Body of pancreas (tissue), 4 donors: ENCODE measurements at regions not wholly inside any gene's neighbourhood (a gene's known extent, or its start where the extent isn't known, plus 50 kb on each side); places are given as distances from the start of the nearest gene placed in this dataset.
A peak's percentile ranks its signal among the peaks of the same experiment; 100 is the strongest.

Experiments
- ATAC-seq: fragments of 150-250 bp; one replicate; pipeline ENCODE4 v1.9.1; 2016
- DNase-seq, 4 donors: peaks; one replicate each; pipeline ENCODE4 v3.0.0-alpha.2; 2019
- H3K27ac ChIP-seq, 4 donors: fragments of 200-600 bp; sonication (generic); 1 replicate in 3 of 4; 2 replicates in 1 of 4; pipeline versions ENCODE4 v1.5.1 to v1.6.1; 2016 to 2019; ENCODE audit warnings: mild to moderate bottlenecking in 1 of 4, mixed read lengths in 1 of 4, moderate library complexity in 1 of 4
- H3K27me3 ChIP-seq, 2 donors: fragments of 200-600 bp; sonication (generic); one replicate each; pipeline ENCODE4 v1.6.0; 2016; ENCODE audit warnings: mild to moderate bottlenecking in 1 of 2
- H3K36me3 ChIP-seq, 2 donors: fragments of 200-600 bp; sonication (generic); replicated peaks in 1 of 2; 2 replicates each; pipeline ENCODE4 v1.5.1; 2016; ENCODE audit warnings: low read depth in 2 of 2; ENCODE audit not compliant: insufficient read depth in 1 of 2
- H3K4me1 ChIP-seq: fragments of 200-600 bp; sonication (generic); one replicate; pipeline ENCODE4 v1.6.0; 2016
- H3K4me3 ChIP-seq, 2 donors: fragments of 200-600 bp; sonication (generic); 1 replicate in 1 of 2; 2 replicates in 1 of 2; pipeline ENCODE4 v1.5.1; 2016 to 2019
- H3K9me3 ChIP-seq, 3 donors: fragments of 200-600 bp; sonication (generic); 1 replicate in 2 of 3; 2 replicates in 1 of 3; pipeline ENCODE4 v1.5.1; 2016
- CTCF ChIP-seq, 7 experiments: fragments of 450-650 bp in 4 of 7; fragments of 200-600 bp in 3 of 7; sonication (generic) in 3 of 7; IDR thresholded peaks; one replicate each; pipeline ENCODE4 v1.5.1; 2016 to 2019; ENCODE audit warnings: antibody characterized with exemption in 7 of 7
- POLR2A ChIP-seq, 3 donors: fragments of 450-650 bp; IDR thresholded peaks; one replicate each; pipeline ENCODE4 v1.6.1; 2016; ENCODE audit warnings: antibody characterized with exemption in 3 of 3, mild to moderate bottlenecking in 2 of 3
- WGBS, 2 donors: methylation state at CpG; one replicate each; pipeline ENCODE4 v1.1.5; 2017; 5-methylcytosine and 5-hydroxymethylcytosine counted together
- intact Hi-C: fragments of 100-400 bp; cut with DNase I; formaldehyde crosslinking; loops from one replicate; pipeline ENCODE4 v1.15.1; 2023

GRCh38 chr5:152147286-152147685 is 222.6 kb upstream of the GLRA1 start:
- no peaks in the 10 kb centered on the region for H3K9me3 ChIP-seq
- no peaks in the 10 kb centered on the region for H3K27me3 ChIP-seq
- ATAC-seq (no peak), DNase-seq (no peak)
- TF ChIP-seq POLR2A (IDR thresholded peaks at IDR 0.05) (no peak), CTCF (IDR thresholded peaks at IDR 0.05) (no peak)
- no peaks in the 10 kb centered on the region for H3K36me3 ChIP-seq
- H3K27ac ChIP-seq = no peak overlapping the region
- no peaks in the 10 kb centered on the region for H3K4me1 ChIP-seq
- H3K4me3 ChIP-seq = no peak overlapping the region
- intact Hi-C loops = no loop called here

GRCh38 chr5:152146566-152146965 is 221.9 kb upstream of the GLRA1 start:
- intact Hi-C loops = no loop called here
- no peak for ATAC-seq
- H3K9me3 ChIP-seq = no peaks in the 10 kb centered on the region
- H3K4me1 ChIP-seq = no peaks in the 10 kb centered on the region
- no peaks in the 10 kb centered on the region for H3K36me3 ChIP-seq
- H3K4me3 ChIP-seq = no peak overlapping the region
- no peaks in the 10 kb centered on the region for H3K27me3 ChIP-seq
- H3K27ac ChIP-seq = no peak overlapping the region
- no peak for DNase-seq
- 52 to 54% methylated on average over 8 of the region's 8 CpGs for WGBS, 2 donors
- no peak for TF ChIP-seq CTCF (IDR thresholded peaks at IDR 0.05)
- TF ChIP-seq POLR2A (IDR thresholded peaks at IDR 0.05) = no peak

GRCh38 chr5:152144556-152144955 is 219.9 kb upstream of the GLRA1 start:
- Histone ChIP-seq H3K36me3 (no peaks in the 10 kb centered on the region), H3K9me3 (no peaks in the 10 kb centered on the region), H3K4me1 (no peaks in the 10 kb centered on the region), H3K27me3 (no peaks in the 10 kb centered on the region), H3K27ac (no peak overlapping the region), H3K4me3 (no peak overlapping the region)
- TF ChIP-seq CTCF (IDR thresholded peaks at IDR 0.05) = no peak
- ATAC-seq (no peak), DNase-seq (no peak)
- intact Hi-C loops = no loop called here
- 55 to 61% methylated on average over 2 of the region's 2 CpGs for WGBS, 2 donors

GRCh38 chr5:152144030-152144429 is 219.4 kb upstream of the GLRA1 start:
- WGBS, 2 donors = 37 to 41% methylated on average over 9 of the region's 9 CpGs
- intact Hi-C loops = no loop called here
- TF ChIP-seq CTCF (IDR thresholded peaks at IDR 0.05) = no peak
- TF ChIP-seq POLR2A (IDR thresholded peaks at IDR 0.05) = no peak
- Histone ChIP-seq H3K27me3 (no peaks in the 10 kb centered on the region), H3K4me1 (no peaks in the 10 kb centered on the region), H3K27ac (no peak overlapping the region), H3K4me3 (no peak overlapping the region), H3K36me3 (no peaks in the 10 kb centered on the region), H3K9me3 (no peaks in the 10 kb centered on the region)
- DNase-seq = no peak
- ATAC-seq = no peak

GRCh38 chr5:152142840-152143469 is 218.3 kb upstream of the GLRA1 start:
- no peak overlapping the region for H3K27ac ChIP-seq
- no peaks in the 10 kb centered on the region for H3K36me3 ChIP-seq
- DNase-seq (peak; percentile 47 to 64 (median 52)), ATAC-seq (no peak)
- 8 to 10% methylated on average over 3 of the region's 3 CpGs for WGBS, 2 donors
- no peaks in the 10 kb centered on the region for H3K4me1 ChIP-seq
- TF ChIP-seq CTCF (IDR thresholded peaks at IDR 0.05) (peak; percentile 39 to 63 (median 62)), POLR2A (IDR thresholded peaks at IDR 0.05) (no peak)
- no peak overlapping the region for H3K4me3 ChIP-seq
- no peaks in the 10 kb centered on the region for H3K9me3 ChIP-seq
- intact Hi-C loops = no loop called here
- no peaks in the 10 kb centered on the region for H3K27me3 ChIP-seq
